H4 (cell line): ENCODE measurements at regions not wholly inside any gene's neighbourhood (a gene's known extent, or its start where the extent isn't known, plus 50 kb on each side); places are given as distances from the start of the nearest gene placed in this dataset.
A peak's percentile ranks its signal among the peaks of the same experiment; 100 is the strongest.

ENCODE experiments used
- DNase-seq: peaks from one replicate; pipeline ENCODE4 v3.0.0-alpha.2; 2015; ENCODE audit warnings: low spot score

DNA sequence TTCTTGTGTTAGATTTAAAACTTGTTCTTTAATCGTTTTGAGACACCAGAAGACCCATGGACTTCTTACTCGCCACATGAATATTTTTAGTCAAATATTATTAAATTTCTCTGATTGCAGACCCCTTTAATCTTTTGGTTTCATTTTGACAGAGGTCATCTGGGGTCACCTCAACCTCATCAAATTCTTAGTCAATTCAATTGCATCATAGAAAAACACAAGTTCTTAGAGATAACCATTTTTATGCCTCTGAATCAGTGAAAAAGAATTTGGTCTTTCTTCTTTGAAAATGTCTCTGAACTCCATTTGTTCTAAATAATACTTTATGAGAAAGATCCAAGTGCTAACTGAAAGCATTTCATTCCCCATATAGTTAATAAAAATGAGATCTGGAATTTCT lies 55.2 kb upstream of the CBLN4 start:
- DNase-seq, result no peak

GRCh38 chr20:56069016-56069415 lies 63.7 kb upstream of the CBLN4 start:
- DNase-seq, result no peak

- no peak for DNase-seq
These were observed 66.8 kb upstream of the CBLN4 start for GRCh38 chr20:56072165-56072564.

DNA sequence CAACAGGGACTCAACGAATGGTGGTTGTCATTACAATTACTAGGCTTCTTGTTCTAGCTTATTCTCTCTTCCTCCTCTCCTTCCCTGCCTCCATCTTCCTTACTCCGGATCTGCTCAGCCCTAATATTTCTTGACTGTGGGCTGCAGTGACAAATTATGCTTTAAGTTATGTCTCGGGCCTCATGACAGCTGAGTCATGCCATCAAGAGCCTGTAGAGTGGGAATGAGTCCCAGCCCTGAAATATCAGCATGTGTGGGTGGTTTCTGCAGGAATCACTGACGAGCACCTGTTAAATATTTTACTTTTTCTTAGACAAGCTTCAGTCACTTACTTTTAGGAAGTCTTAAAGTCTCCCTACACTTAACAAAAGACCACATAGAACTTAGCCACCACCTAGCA lies 83.1 kb upstream of the CBLN4 start:
- DNase-seq, result no peak

DNA sequence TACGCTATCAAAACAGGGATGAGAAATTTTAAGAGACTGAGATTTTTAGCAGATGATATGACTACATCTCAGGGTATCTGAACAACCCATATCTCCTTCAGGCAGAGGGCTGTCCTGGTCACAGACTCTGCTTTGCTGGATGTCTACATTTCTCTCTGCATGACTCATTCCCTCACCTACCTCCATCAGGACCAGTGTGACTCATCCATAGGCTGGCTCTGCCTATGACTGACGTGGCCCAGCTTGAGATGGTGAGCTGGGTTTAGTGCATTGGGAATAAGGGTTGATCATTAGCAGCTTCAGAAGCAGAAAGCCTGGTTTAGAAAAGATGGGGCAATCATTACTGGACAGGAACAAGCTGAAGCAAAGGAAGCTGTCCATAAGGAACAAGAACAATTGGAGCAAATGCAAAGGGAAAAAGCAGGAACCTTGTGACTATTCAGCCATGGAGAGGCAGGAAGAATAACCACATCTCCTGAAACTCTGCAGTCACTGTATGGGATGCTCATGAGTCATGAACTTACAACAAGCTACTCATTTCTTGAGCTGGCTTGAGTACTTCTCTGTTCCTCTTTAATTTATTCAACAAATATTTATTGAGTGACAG lies 86.4 kb upstream of the CBLN4 start:
- no peak for DNase-seq

GRCh38 chr20:56094228-56094627 lies 88.9 kb upstream of the CBLN4 start:
- no peak for DNase-seq

DNA sequence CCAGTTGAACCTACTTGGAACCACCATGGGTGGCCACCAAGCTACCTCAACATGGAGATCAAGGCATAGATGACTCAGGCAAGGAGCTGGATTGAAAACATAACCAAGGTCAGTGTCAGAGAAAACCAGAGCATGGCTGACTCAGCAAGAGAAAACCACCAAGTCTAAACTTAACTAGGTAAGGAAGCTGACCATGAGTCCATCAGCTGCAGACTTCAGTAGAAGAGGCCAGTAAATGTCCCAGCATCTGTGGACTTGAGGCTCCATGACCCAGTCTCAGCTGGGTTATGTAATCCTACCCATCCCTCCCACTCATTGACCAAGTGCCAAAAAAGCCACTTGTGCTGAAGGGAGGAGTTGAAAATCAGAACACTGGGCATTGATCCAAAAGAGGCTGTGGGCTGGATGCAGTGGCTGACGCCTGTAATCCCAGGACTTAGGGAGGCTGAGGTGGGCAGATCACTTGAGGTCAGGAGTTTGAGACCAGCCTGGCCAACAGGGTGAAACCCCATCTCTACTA lies 93.7 kb upstream of the CBLN4 start:
- DNase-seq, result peak; percentile 26

DNA sequence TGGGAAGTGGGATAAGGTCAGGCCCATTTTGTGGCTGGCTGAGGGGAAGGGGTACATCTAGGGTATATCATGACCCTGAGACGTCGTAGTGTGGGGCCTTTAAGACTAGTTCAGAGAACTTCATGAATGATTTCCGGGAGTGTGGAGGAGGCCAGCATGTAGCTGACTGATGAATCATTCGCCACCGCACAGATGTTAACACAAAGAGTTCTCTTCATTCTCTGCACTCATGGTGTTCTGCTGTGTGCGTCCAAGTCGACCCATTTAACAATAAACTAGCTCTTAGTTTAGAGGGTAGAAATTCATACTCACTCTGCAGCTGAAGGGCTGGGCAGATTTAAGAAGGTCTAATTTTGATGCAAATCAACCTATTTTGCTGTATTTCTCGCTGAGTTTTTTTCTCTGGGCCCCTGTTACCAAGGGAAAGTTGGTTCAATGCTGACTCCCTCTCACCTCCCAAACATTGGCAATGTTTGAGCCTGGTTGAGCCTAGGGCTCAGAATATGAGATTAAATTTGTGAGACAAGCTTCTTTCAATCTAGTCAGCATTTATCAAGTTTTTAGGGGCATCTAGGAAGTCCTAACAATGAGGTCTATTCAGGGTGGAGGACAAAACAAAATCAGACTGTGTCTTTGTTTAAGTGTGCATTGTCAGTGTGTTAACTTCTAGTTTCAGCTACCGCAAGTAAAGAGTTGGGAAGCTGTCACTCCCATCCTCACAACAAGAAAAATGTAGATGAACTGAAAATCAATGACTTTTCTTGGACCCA lies 106.8 kb upstream of the CBLN4 start:
- peak; percentile 40 for DNase-seq

DNA sequence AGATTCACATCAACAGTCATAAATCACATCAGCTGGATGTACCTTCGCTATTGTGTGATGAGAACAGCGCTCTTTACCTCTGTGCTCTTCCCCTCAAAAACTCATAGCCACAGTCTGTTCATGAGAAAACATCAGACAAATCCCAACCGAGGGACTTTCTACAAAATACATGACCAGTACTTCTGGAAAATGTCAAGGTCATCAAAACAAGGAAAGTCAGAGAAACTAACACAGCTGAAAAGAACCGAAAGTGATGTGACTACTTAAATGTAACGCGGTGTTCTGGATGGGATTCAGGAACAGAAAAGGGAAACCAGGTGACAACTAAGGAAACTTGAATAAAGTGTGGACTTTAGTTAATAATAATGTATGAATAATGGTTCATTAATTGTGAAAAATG lies 112.0 kb upstream of the CBLN4 start:
- DNase-seq, result no peak

GRCh38 chr20:56121850-56122249 lies 116.5 kb upstream of the CBLN4 start:
- DNase-seq, result no peak

GRCh38 chr20:56143759-56144158 lies 104.8 kb upstream of the MC3R start:
- DNase-seq, result no peak

DNA sequence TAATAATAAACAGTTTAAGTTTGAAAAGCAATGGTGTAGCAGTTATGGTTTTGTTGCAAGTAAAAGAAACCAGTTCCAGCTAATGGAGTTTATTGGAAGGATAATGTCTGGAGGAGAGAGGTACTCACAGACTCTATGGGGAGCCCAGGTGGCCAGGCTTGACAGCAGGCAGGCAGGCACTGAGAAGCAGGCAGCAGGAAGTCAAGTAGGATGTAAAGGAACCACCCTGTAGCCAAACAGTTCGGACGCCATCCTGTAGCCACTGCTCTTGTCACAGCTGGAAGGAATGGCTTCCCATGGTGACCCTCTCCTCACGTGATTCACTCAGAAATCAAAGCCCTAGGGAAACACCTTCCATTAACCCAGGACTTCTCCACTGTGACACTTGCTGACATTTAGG lies 96.7 kb upstream of the MC3R start:
- DNase-seq, result no peak

GRCh38 chr20:56153926-56154325 lies 94.6 kb upstream of the MC3R start:
- DNase-seq, result no peak

DNA sequence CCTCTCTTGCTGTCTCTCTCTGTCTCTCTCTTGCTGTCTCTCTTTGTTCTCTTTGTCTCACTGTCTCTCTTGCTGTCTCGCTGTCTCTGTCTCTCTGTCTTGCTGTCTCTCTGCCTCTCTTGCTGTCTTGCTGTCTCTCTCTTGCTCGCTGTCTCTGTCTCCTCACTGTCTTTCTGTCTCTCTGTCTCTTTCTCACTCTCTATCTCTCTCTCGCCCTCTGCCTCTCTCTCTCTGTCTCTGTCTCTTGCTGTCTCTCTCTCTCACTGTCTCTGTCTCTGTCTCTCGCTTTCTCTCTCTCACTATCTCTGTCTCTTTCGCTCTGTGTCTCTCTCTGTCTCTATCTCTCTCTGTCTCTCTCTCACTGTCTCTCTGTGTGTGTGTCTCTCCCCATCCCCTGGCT lies 92.9 kb upstream of the MC3R start:
- no peak for DNase-seq

- DNase-seq, result no peak
These were observed 90.9 kb upstream of the MC3R start for GRCh38 chr20:56157530-56158203.

DNA sequence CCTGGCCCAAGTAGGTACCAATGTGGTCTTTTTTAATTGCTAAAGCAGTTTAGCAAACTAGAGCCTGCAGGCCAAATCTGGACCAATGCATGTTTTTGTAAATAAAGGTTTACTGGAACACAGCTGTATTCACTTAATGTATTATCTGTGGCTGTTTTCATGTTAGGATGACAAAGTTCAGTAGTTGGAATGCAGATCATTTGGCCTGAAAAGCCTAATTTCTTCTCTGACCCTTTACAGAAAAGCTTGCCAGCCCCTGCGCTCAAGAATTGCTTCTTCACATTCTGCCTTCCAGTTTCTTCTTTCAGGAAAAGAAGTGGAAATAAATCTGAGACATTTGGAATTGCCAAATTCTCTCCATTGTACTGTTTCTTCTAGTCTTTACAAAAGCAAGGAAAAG lies 90.0 kb upstream of the MC3R start:
- DNase-seq, result no peak

DNA sequence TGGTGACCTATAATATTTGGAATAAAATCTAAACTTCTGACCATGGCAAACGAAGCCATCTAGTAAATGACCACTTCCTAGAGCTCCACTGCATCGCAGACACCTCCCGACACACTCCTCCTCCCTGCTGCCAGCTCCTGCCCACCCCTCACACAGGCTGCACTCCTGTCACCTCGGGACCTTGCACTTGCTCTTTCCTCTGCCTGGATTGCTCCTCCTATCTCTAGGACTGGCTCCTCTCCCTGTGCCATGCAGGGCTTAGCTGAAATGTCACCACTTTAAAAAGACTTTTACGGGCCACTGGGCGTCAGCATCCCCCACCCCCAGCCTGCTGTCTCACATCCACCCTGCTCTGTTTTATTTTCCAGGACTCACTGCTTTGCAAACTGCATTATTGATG lies 87.6 kb upstream of the MC3R start:
- DNase-seq, result no peak

GRCh38 chr20:56163806-56164205 lies 84.7 kb upstream of the MC3R start:
- DNase-seq, result peak; percentile 80

GRCh38 chr20:56166781-56167465 lies 81.6 kb upstream of the MC3R start:
- no peak for DNase-seq

GRCh38 chr20:56171087-56172012 lies 77.2 kb upstream of the MC3R start:
- peak; percentile 44 for DNase-seq

DNA sequence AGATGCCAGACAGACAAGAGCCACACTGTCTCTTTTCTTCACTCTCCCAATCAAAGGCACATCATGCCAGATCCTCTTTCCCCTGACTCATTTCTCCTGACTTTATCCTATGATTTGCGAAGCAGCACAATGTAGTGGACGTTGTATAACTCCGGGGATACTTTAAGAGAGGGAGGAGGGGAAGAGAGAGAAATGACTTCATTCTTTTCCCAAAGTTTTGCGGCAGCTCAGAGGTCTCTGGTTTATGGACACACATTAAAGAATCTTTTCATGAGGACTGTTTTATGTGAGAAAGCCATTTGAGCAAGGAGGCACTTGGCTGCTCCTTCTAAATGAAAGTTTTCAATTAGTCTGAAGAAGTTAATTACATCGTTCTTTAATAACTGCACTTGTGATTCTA lies 75.1 kb upstream of the MC3R start:
- no peak for DNase-seq
